HepG2 (cell line): ENCODE measurements at regions not wholly inside any gene's neighbourhood (a gene's known extent, or its start where the extent isn't known, plus 50 kb on each side); places are given as distances from the start of the nearest gene placed in this dataset.

ENCODE experiments used
- ATAC-seq: fragments of 200-7000 bp; cut with Tn5 transposase; 3 replicates; pipeline ENCODE4 v1.9.1; 2020; ENCODE audit warnings: mild to moderate bottlenecking, moderate library complexity
- BruUV-seq: library from RNA; stranded (reverse); fragments of 400-500 nt; replicated peaks from 2 replicates; lab custom pipeline; 2021; lab: Mats Ljungman, UMichigan
- CTCF ChIA-PET: fragments of 300-600 bp; formaldehyde crosslinking; extraction: SDS; loops from one replicate; lab custom pipeline; 2021; ENCODE audit warnings: low total read pairs, inconsistent platforms, low intra/inter-chr PET ratio; lab: Yijun Ruan, JAX
- POLR2A ChIA-PET: fragments of 350-600 bp; sonication (Branson Sonifier 250); formaldehyde crosslinking; loops from one replicate; lab custom pipeline; 2020; ENCODE audit warnings: antibody characterized with exemption, inconsistent platforms; lab: Yijun Ruan, JAX
- DNase-seq: peaks from one replicate; pipeline ENCODE4 v3.0.0-alpha.2; 2015; ENCODE audit warnings: low spot score
- FAIRE-seq: peaks from 3 replicates; lab custom pipeline; 2011; peaks lifted over from hg19 to GRCh38; lab: Jason Lieb, UNC
- H2AFZ ChIP-seq: one replicate; pipeline ENCODE4 v1.6.1; 2011; ENCODE audit warnings: low read length, inconsistent platforms
- H3K27ac ChIP-seq: fragments of 300-600 bp; 3 replicates; pipeline ENCODE4 v1.8.0; 2011; ENCODE audit warnings: mixed run types, mild to moderate bottlenecking, mixed read lengths, low read length, inconsistent platforms; ENCODE audit not compliant: insufficient read depth; ENCODE audit errors: extremely low read length
- H3K27me3 ChIP-seq, 2 experiments: fragments of 200-600 bp in 1 of 2; 2 replicates in 1 of 2; 3 replicates in 1 of 2; pipeline versions ENCODE4 v1.6.0 to v1.8.0; 2011; ENCODE audit warnings: low read length in 2 of 2, mild to moderate bottlenecking in 2 of 2, moderate library complexity in 2 of 2, inconsistent platforms in 1 of 2; ENCODE audit not compliant: insufficient read depth in 2 of 2, control insufficient read depth in 1 of 2
- H3K36me3 ChIP-seq, 2 experiments: fragments of 200-600 bp in 1 of 2; replicated peaks in 1 of 2; 2 replicates in 1 of 2; 3 replicates in 1 of 2; pipeline versions ENCODE4 v1.5.1 to v1.8.0; 2011; ENCODE audit warnings: low read length in 2 of 2, inconsistent platforms in 1 of 2; ENCODE audit not compliant: insufficient read depth in 2 of 2, control insufficient read depth in 1 of 2
- H3K4me1 ChIP-seq: 2 replicates; pipeline ENCODE4 v1.5.1; 2012; ENCODE audit warnings: low read length, inconsistent platforms; ENCODE audit not compliant: insufficient read depth
- H3K4me2 ChIP-seq: 2 replicates; pipeline ENCODE4 v1.6.0; 2011; ENCODE audit warnings: low read depth, low read length, inconsistent platforms
- H3K4me3 ChIP-seq, 3 experiments: fragments of 200-600 bp in 1 of 3; sonication (generic), shearing (Covaris generic) in 1 of 3; replicated peaks in 1 of 3; 2 replicates each; pipeline ENCODE4 v1.5.1; 2011 to 2016; ENCODE audit warnings: low read length in 3 of 3, inconsistent platforms in 2 of 3, low read depth in 2 of 3, mild to moderate bottlenecking in 2 of 3, control low read depth in 1 of 3, mixed read lengths in 1 of 3; ENCODE audit not compliant: insufficient read depth in 1 of 3
- H3K79me2 ChIP-seq: one replicate; pipeline ENCODE4 v1.6.1; 2011; ENCODE audit warnings: low read length, inconsistent platforms; ENCODE audit not compliant: insufficient read depth
- H3K9ac ChIP-seq: 2 replicates; pipeline ENCODE4 v1.6.0; 2011; ENCODE audit warnings: mild to moderate bottlenecking, low read depth, low read length, inconsistent platforms; ENCODE audit not compliant: insufficient read depth
- H3K9me3 ChIP-seq: 2 replicates; pipeline ENCODE4 v1.5.1; 2012; ENCODE audit warnings: mild to moderate bottlenecking, low read length
- H4K20me1 ChIP-seq: 2 replicates; pipeline ENCODE4 v1.6.0; 2011; ENCODE audit warnings: inconsistent platforms, mild to moderate bottlenecking, low read length, moderate library complexity; ENCODE audit not compliant: insufficient read depth
- ADNP ChIP-seq: sonication (generic); formaldehyde crosslinking; IDR thresholded peaks from 2 replicates; pipeline ENCODE4 v1.4.0; 2020; ENCODE audit warnings: missing genetic modification reagents
- FOXJ3 ChIP-seq: sonication (generic); formaldehyde crosslinking; IDR thresholded peaks from 2 replicates; pipeline ENCODE4 v1.4.0; 2020; ENCODE audit warnings: missing genetic modification reagents, mild to moderate bottlenecking, borderline replicate concordance
- ZNF367 ChIP-seq: sonication (generic); formaldehyde crosslinking; IDR thresholded peaks from 2 replicates; pipeline ENCODE4 v1.4.0; 2020; ENCODE audit warnings: missing genetic modification reagents, borderline replicate concordance
- WGBS: methylation state at CpG from one replicate; pipeline ENCODE4 v1.1.6; 2017; ENCODE audit warnings: low lambda C conversion rate; 5-methylcytosine and 5-hydroxymethylcytosine counted together
- in situ Hi-C: cut with HindIII; loops from 2 replicates; pipeline ENCODE4 v1.10.0; 2017; ENCODE audit warnings: low pct_unique_long_range_greater_than_20kb; ENCODE audit not compliant: extremely low pct_ligation_motif_present
- intact Hi-C: fragments of 100-400 bp; cut with micrococcal nuclease; formaldehyde crosslinking; loops from one replicate; pipeline ENCODE4 v1.10.0; 2022; ENCODE audit not compliant: unreplicated experiment
- TF ChIP-seq, protein P1 (sequence below): IDR thresholded peaks from 2 replicates; pipeline ENCODE4 v1.6.1; 2012; ENCODE audit warnings: low read length, improper control_type of control experiment
- TF ChIP-seq, protein P2 (sequence below): sonication (generic); formaldehyde crosslinking; IDR thresholded peaks from 2 replicates; pipeline ENCODE4 v1.4.0; 2020; ENCODE audit warnings: missing genetic modification reagents

DNA sequence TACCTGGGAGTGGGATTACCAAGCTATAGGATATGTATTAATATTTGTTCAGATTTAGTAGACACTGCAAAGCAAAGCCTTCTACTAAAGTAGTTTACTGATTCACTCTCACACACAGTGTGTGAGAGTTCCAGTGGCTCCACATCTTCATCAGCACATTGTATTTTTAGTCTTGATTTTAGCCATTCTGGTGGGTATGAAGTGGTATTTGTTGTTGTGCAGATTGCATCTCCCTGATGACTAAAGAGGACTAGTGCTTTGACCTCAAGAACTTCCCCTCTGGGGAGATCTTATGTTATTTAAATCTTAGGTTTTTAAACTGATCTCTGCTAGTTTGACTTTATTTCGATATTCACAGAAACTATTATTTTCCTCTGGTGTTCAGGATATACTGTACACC lies 479.7 kb upstream of the RGS6 start:
- WGBS: 97% methylated on average over 1 of the region's 1 CpG
- intact Hi-C loops: no loop called here

More for the DNA sequence above, 479.7 kb upstream of the RGS6 start:
- H3K4me3 ChIP-seq: no peak overlapping the region
- H3K79me2 ChIP-seq: peaks cover 3% of the 10 kb centered on the region
- no peak overlapping the region for H3K27ac ChIP-seq
- H3K27me3 ChIP-seq: no peaks in the 10 kb centered on the region
- no peak overlapping the region for H3K9ac ChIP-seq
- no peak overlapping the region for H3K4me2 ChIP-seq
- ATAC-seq: no peak
- CTCF ChIA-PET: no interaction called here
- H4K20me1 ChIP-seq: no peaks in the 10 kb centered on the region
- BruUV-seq: no TSS peak
- no peaks in the 10 kb centered on the region for H3K9me3 ChIP-seq
- DNase-seq: no peak
- H3K36me3 ChIP-seq: no peaks in the 10 kb centered on the region
- in situ Hi-C loops: no loop called here
- TF ChIP-seq ZNF367 (CRISPR knock-in tag): no peak
- TF ChIP-seq, protein P1, sequence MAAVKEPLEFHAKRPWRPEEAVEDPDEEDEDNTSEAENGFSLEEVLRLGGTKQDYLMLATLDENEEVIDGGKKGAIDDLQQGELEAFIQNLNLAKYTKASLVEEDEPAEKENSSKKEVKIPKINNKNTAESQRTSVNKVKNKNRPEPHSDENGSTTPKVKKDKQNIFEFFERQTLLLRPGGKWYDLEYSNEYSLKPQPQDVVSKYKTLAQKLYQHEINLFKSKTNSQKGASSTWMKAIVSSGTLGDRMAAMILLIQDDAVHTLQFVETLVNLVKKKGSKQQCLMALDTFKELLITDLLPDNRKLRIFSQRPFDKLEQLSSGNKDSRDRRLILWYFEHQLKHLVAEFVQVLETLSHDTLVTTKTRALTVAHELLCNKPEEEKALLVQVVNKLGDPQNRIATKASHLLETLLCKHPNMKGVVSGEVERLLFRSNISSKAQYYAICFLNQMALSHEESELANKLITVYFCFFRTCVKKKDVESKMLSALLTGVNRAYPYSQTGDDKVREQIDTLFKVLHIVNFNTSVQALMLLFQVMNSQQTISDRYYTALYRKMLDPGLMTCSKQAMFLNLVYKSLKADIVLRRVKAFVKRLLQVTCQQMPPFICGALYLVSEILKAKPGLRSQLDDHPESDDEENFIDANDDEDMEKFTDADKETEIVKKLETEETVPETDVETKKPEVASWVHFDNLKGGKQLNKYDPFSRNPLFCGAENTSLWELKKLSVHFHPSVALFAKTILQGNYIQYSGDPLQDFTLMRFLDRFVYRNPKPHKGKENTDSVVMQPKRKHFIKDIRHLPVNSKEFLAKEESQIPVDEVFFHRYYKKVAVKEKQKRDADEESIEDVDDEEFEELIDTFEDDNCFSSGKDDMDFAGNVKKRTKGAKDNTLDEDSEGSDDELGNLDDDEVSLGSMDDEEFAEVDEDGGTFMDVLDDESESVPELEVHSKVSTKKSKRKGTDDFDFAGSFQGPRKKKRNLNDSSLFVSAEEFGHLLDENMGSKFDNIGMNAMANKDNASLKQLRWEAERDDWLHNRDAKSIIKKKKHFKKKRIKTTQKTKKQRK: no peak
- TF ChIP-seq ADNP: no peak
- TF ChIP-seq, protein P2, sequence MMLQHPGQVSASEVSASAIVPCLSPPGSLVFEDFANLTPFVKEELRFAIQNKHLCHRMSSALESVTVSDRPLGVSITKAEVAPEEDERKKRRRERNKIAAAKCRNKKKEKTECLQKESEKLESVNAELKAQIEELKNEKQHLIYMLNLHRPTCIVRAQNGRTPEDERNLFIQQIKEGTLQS (CRISPR knock-in tag): no peak
- no peak for TF ChIP-seq FOXJ3 (CRISPR knock-in tag)
- H3K4me1 ChIP-seq: no peaks in the 10 kb centered on the region
- no peak for FAIRE-seq
- no peak overlapping the region for H2AFZ ChIP-seq
- POLR2A ChIA-PET: no interaction called here
